OCI-LY1 (cell line): ENCODE measurements at regions not wholly inside any gene's neighbourhood (a gene's known extent, or its start where the extent isn't known, plus 50 kb on each side); places are given as distances from the start of the nearest gene placed in this dataset.

Source experiments
- CTCF ChIP-seq: fragments of 200-600 bp; sonication (generic), shearing (Covaris generic); IDR thresholded peaks from 2 replicates; pipeline ENCODE4 v1.5.1; 2017; ENCODE audit warnings: mild to moderate bottlenecking, antibody characterized with exemption, low read length, moderate library complexity, mixed read lengths
- EZH2 ChIP-seq: fragments of 200-600 bp; sonication (generic), shearing (Covaris generic); IDR thresholded peaks from 2 replicates; pipeline ENCODE4 v1.8.0; 2017; ENCODE audit warnings: borderline replicate concordance, mixed run types, mild to moderate bottlenecking, antibody characterized with exemption, low read length, moderate library complexity, mixed read lengths

- TF ChIP-seq CTCF (no peak), EZH2 (no peak)
Observed at GRCh38 chr4:160580581-160580980, 1477.7 kb downstream of the RAPGEF2 start.
